SK-N-SH treated with all-trans-retinoic acid at 6 μM for 48 hours (cell line): ENCODE measurements at regions not wholly inside any gene's neighbourhood (a gene's known extent, or its start where the extent isn't known, plus 50 kb on each side); places are given as distances from the start of the nearest gene placed in this dataset.

Source experiments
- ATAC-seq: fragments of 200-7000 bp; cut with Tn5 transposase; 3 replicates; pipeline ENCODE4 v1.9.1; 2020; ENCODE audit warnings: mild to moderate bottlenecking, moderate library complexity
- BACH2 ChIP-seq: fragments of 250-450 bp; sonication (Bioruptor Pico); IDR thresholded peaks from 2 replicates; pipeline ENCODE4 v1.9.0; 2021; ENCODE audit warnings: mild to moderate bottlenecking, borderline replicate concordance
- CSDC2 ChIP-seq: fragments of 250-450 bp; sonication (Bioruptor Pico); IDR thresholded peaks from 2 replicates; pipeline ENCODE4 v1.5.0; 2020; ENCODE audit warnings: mild to moderate bottlenecking, moderate library complexity
- GLIS3 ChIP-seq: fragments of 250-450 bp; sonication (Bioruptor Pico); IDR thresholded peaks from 2 replicates; pipeline ENCODE4 v1.5.0; 2020; ENCODE audit warnings: mild to moderate bottlenecking, moderate library complexity
- ISL1 ChIP-seq: fragments of 250-450 bp; sonication (Bioruptor Pico); IDR thresholded peaks from 2 replicates; pipeline ENCODE4 v2.1.2; 2022; ENCODE audit warnings: mild to moderate bottlenecking, moderate library complexity
- OSR1 ChIP-seq: fragments of 250-450 bp; sonication (Bioruptor Pico); IDR thresholded peaks from 2 replicates; pipeline ENCODE4 v1.8.0; 2022; ENCODE audit warnings: moderate library complexity, mild to moderate bottlenecking, inconsistent platforms
- RARB ChIP-seq: fragments of 250-450 bp; sonication (Bioruptor Pico); IDR thresholded peaks from 2 replicates; pipeline ENCODE4 v1.8.0; 2021; ENCODE audit warnings: mild to moderate bottlenecking, moderate library complexity
- SNAI2 ChIP-seq: fragments of 250-450 bp; sonication (Bioruptor Pico); IDR thresholded peaks from 2 replicates; pipeline ENCODE4 v1.5.0; 2020; ENCODE audit warnings: mild to moderate bottlenecking, moderate library complexity
- TCF4 ChIP-seq: fragments of 250-450 bp; sonication (Bioruptor Pico); IDR thresholded peaks from 2 replicates; pipeline ENCODE4 v1.8.0; 2021; ENCODE audit warnings: mild to moderate bottlenecking, moderate library complexity, borderline replicate concordance
- TOX ChIP-seq: fragments of 250-450 bp; sonication (Bioruptor Pico); IDR thresholded peaks from 2 replicates; pipeline ENCODE4 v1.8.0; 2021; ENCODE audit warnings: mild to moderate bottlenecking, moderate library complexity, borderline replicate concordance
- ZC3H10 ChIP-seq: fragments of 250-450 bp; sonication (Bioruptor Pico); IDR thresholded peaks from 2 replicates; pipeline ENCODE4 v1.5.1; 2021; ENCODE audit warnings: mild to moderate bottlenecking, moderate library complexity
- ZFP3 ChIP-seq: fragments of 250-450 bp; sonication (Bioruptor Pico); IDR thresholded peaks from 2 replicates; pipeline ENCODE4 v1.5.0; 2020; ENCODE audit warnings: mild to moderate bottlenecking, moderate library complexity
- ZFP30 ChIP-seq: fragments of 450-650 bp; formaldehyde crosslinking; IDR thresholded peaks from 2 replicates; pipeline ENCODE4 v1.5.0; 2022; ENCODE audit warnings: mild to moderate bottlenecking, moderate library complexity
- ZNF70 ChIP-seq: fragments of 450-650 bp; formaldehyde crosslinking; IDR thresholded peaks from 2 replicates; pipeline ENCODE4 v1.5.0; 2020; ENCODE audit warnings: mild to moderate bottlenecking, moderate library complexity
- ZNF8 ChIP-seq: fragments of 450-650 bp; formaldehyde crosslinking; IDR thresholded peaks from 2 replicates; pipeline ENCODE4 v1.5.0; 2020; ENCODE audit warnings: mild to moderate bottlenecking, moderate library complexity
- TF ChIP-seq, protein P1 (sequence below): fragments of 250-450 bp; sonication (Bioruptor Pico); IDR thresholded peaks from 2 replicates; pipeline ENCODE4 v1.8.0; 2020; ENCODE audit warnings: mild to moderate bottlenecking, moderate library complexity, borderline replicate concordance
- TF ChIP-seq, protein P2 (sequence below): fragments of 250-450 bp; sonication (Bioruptor Pico); IDR thresholded peaks from 2 replicates; pipeline ENCODE4 v1.5.0; 2020; ENCODE audit warnings: mild to moderate bottlenecking, moderate library complexity
- TF ChIP-seq, protein P3 (sequence below): fragments of 250-450 bp; sonication (Bioruptor Pico); IDR thresholded peaks from 2 replicates; pipeline ENCODE4 v1.5.1; 2021; ENCODE audit warnings: mild to moderate bottlenecking, moderate library complexity
- TF ChIP-seq, protein P4 (sequence below): fragments of 250-450 bp; sonication (Bioruptor Pico); IDR thresholded peaks from 2 replicates; pipeline ENCODE4 v1.5.1; 2020; ENCODE audit warnings: low read depth, mild to moderate bottlenecking, moderate library complexity
- TF ChIP-seq, protein P5 (sequence below): fragments of 250-450 bp; sonication (Bioruptor Pico); IDR thresholded peaks from 2 replicates; pipeline ENCODE4 v1.8.0; 2021; ENCODE audit warnings: low read depth, mild to moderate bottlenecking, moderate library complexity, borderline replicate concordance

DNA sequence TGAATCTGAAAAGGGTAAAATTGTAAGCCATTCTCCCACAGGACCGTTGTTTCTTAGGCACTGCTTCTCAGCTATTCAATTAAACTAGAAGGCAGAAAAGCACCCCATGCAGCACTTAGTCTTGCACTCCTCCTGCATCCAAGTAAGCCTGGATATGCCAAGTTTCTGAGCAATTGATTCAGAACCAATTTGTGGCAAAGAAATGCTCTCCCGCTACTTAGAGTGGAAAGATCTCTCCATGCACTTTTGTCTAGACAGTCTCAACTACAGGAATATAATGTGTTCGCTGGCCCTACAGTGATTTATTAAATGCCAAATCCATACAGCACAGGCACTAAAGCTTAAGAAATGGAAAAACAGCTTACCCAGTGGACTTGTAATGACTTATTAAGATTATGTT lies 338.5 kb downstream of the HACE1 start (continued):
- TF ChIP-seq, protein P1, sequence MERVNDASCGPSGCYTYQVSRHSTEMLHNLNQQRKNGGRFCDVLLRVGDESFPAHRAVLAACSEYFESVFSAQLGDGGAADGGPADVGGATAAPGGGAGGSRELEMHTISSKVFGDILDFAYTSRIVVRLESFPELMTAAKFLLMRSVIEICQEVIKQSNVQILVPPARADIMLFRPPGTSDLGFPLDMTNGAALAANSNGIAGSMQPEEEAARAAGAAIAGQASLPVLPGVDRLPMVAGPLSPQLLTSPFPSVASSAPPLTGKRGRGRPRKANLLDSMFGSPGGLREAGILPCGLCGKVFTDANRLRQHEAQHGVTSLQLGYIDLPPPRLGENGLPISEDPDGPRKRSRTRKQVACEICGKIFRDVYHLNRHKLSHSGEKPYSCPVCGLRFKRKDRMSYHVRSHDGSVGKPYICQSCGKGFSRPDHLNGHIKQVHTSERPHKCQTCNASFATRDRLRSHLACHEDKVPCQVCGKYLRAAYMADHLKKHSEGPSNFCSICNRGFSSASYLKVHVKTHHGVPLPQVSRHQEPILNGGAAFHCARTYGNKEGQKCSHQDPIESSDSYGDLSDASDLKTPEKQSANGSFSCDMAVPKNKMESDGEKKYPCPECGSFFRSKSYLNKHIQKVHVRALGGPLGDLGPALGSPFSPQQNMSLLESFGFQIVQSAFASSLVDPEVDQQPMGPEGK (CRISPR knock-in tag) = no peak
- TF ChIP-seq ZNF8 (no peak), RARB (CRISPR knock-in tag) (no peak), ZC3H10 (no peak)
- TF ChIP-seq, protein P2, sequence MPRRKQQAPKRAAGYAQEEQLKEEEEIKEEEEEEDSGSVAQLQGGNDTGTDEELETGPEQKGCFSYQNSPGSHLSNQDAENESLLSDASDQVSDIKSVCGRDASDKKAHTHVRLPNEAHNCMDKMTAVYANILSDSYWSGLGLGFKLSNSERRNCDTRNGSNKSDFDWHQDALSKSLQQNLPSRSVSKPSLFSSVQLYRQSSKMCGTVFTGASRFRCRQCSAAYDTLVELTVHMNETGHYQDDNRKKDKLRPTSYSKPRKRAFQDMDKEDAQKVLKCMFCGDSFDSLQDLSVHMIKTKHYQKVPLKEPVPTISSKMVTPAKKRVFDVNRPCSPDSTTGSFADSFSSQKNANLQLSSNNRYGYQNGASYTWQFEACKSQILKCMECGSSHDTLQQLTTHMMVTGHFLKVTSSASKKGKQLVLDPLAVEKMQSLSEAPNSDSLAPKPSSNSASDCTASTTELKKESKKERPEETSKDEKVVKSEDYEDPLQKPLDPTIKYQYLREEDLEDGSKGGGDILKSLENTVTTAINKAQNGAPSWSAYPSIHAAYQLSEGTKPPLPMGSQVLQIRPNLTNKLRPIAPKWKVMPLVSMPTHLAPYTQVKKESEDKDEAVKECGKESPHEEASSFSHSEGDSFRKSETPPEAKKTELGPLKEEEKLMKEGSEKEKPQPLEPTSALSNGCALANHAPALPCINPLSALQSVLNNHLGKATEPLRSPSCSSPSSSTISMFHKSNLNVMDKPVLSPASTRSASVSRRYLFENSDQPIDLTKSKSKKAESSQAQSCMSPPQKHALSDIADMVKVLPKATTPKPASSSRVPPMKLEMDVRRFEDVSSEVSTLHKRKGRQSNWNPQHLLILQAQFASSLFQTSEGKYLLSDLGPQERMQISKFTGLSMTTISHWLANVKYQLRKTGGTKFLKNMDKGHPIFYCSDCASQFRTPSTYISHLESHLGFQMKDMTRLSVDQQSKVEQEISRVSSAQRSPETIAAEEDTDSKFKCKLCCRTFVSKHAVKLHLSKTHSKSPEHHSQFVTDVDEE (CRISPR knock-in tag) = no peak

DNA sequence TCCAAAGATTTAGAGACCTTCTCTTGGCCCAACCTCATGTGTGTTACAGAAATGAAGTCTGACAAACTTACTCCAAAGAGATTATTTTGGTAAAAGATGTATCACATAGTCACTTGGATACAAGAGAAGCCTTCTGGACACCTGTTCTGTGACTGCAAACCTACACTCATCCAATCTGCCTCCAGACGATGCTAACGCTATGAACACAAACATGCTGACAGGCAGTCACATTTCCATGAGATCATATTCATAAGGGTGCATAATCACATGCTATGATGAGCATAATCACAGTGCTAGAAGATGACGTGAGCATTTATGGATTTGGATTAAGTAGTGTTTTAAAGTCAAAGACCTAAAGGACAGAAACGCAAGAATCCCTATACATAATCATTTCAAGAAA lies 340.2 kb downstream of the HACE1 start:
- TF ChIP-seq ZFP30 (CRISPR knock-in tag) = no peak
- no peak for TF ChIP-seq BACH2 (CRISPR knock-in tag)
- TF ChIP-seq CSDC2 (CRISPR knock-in tag) = no peak
- no peak for TF ChIP-seq SNAI2 (CRISPR knock-in tag)
- no peak for TF ChIP-seq GLIS3 (CRISPR knock-in tag)
- TF ChIP-seq, protein P3, sequence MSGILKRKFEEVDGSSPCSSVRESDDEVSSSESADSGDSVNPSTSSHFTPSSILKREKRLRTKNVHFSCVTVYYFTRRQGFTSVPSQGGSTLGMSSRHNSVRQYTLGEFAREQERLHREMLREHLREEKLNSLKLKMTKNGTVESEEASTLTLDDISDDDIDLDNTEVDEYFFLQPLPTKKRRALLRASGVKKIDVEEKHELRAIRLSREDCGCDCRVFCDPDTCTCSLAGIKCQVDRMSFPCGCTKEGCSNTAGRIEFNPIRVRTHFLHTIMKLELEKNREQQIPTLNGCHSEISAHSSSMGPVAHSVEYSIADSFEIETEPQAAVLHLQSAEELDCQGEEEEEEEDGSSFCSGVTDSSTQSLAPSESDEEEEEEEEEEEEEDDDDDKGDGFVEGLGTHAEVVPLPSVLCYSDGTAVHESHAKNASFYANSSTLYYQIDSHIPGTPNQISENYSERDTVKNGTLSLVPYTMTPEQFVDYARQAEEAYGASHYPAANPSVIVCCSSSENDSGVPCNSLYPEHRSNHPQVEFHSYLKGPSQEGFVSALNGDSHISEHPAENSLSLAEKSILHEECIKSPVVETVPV (CRISPR knock-in tag) = no peak
- TF ChIP-seq TCF4 (CRISPR knock-in tag) = no peak
- TF ChIP-seq OSR1 (CRISPR knock-in tag) = no peak
- TF ChIP-seq, protein P1 (CRISPR knock-in tag) = no peak
- ATAC-seq = no peak

DNA sequence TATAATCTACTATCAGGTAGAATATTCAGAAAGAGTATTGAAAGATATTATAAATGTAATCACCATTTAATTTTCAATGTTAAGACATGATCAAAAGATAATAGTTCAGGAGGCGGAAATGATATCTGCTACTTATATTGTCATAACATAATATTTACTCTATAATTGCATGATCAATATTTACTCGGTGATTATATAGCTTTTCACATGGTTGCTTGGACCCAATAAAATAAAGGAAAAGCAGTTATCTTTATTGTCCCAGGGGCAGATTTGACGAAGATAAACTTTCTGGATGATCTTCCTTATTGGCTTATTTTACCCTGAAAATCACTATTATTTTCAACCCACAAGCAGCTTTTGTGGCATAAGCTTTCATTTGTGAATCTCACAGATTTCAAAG lies 350.4 kb downstream of the HACE1 start:
- no peak for ATAC-seq
- TF ChIP-seq GLIS3 (CRISPR knock-in tag) (no peak), ISL1 (CRISPR knock-in tag) (no peak), ZFP3 (CRISPR knock-in tag) (no peak), TOX (CRISPR knock-in tag) (no peak), TCF4 (CRISPR knock-in tag) (no peak), ZNF70 (CRISPR knock-in tag) (no peak)
- TF ChIP-seq, protein P4, sequence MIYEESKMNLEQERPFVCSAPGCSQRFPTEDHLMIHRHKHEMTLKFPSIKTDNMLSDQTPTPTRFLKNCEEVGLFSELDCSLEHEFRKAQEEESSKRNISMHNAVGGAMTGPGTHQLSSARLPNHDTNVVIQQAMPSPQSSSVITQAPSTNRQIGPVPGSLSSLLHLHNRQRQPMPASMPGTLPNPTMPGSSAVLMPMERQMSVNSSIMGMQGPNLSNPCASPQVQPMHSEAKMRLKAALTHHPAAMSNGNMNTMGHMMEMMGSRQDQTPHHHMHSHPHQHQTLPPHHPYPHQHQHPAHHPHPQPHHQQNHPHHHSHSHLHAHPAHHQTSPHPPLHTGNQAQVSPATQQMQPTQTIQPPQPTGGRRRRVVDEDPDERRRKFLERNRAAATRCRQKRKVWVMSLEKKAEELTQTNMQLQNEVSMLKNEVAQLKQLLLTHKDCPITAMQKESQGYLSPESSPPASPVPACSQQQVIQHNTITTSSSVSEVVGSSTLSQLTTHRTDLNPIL (CRISPR knock-in tag) = no peak
- TF ChIP-seq, protein P5, sequence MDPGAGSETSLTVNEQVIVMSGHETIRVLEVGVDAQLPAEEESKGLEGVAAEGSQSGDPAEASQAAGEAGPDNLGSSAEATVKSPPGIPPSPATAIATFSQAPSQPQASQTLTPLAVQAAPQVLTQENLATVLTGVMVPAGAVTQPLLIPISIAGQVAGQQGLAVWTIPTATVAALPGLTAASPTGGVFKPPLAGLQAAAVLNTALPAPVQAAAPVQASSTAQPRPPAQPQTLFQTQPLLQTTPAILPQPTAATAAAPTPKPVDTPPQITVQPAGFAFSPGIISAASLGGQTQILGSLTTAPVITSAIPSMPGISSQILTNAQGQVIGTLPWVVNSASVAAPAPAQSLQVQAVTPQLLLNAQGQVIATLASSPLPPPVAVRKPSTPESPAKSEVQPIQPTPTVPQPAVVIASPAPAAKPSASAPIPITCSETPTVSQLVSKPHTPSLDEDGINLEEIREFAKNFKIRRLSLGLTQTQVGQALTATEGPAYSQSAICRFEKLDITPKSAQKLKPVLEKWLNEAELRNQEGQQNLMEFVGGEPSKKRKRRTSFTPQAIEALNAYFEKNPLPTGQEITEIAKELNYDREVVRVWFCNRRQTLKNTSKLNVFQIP = no peak
